ENCODE measurements at regions not wholly inside any gene's neighbourhood (a gene's known extent, or its start where the extent isn't known, plus 50 kb on each side); places are given as distances from the start of the nearest gene placed in this dataset.

GRCh38 chr14:51185180-51185579, 54.9 kb upstream of the TMX1 start:
- Histone ChIP-seq H3K9ac (ENCODE audit: low read length) (no peak overlapping the region), H3K4me3 (ENCODE audit: low read depth, low read length) (no peak overlapping the region), H3K23ac (ENCODE audit: low read length) (no peak overlapping the region), H2AK5ac (ENCODE audit: low read length) (no peak overlapping the region), H3K4ac (ENCODE audit: low read depth, low read length) (no peak overlapping the region), H2BK120ac (ENCODE audit: insufficient read depth, low read length, poor library complexity) (no peak overlapping the region), H4K8ac (ENCODE audit: low read depth, low read length) (no peak overlapping the region), H3K4me2 (ENCODE audit: low read length) (no peak overlapping the region), H3K14ac (ENCODE audit: low read length) (no peak overlapping the region), H3K36me3 (ENCODE audit: control insufficient read depth in 1 of 2, insufficient read depth in 2 of 2, low read length in 2 of 2) (no peaks in the 10 kb centered on the region), H3K9me3 (ENCODE audit: insufficient read depth, low read depth, low read length) (no peaks in the 10 kb centered on the region), H2AFZ (ENCODE audit: insufficient read depth, low read length, poor library complexity) (no peak overlapping the region), H3K18ac (ENCODE audit: low read length) (no peak overlapping the region), H3K4me1 (ENCODE audit: control insufficient read depth in 1 of 2, insufficient read depth in 2 of 2, low read length in 2 of 2) (no peaks in the 10 kb centered on the region), H2BK5ac (ENCODE audit: low read depth, low read length, poor library complexity) (no peak overlapping the region), H3K79me1 (ENCODE audit: low read length) (no peaks in the 10 kb centered on the region), H2BK12ac (ENCODE audit: low read length) (no peak overlapping the region), H3K79me2 (ENCODE audit: control insufficient read depth, insufficient read depth, low read length, poor library complexity) (no peaks in the 10 kb centered on the region), H4K91ac (ENCODE audit: low read depth, low read length) (no peak overlapping the region), H4K12ac (ENCODE audit: low read depth, low read length) (no peak overlapping the region), H3K27me3 (ENCODE audit: insufficient read depth, low read length) (no peaks in the 10 kb centered on the region), H3K27ac (ENCODE audit: low read depth, low read length) (no peak overlapping the region)
- no peak for DNase-seq
- no CpG with 5 or more reads among the region's 3 CpGs for WGBS (ENCODE audit: extremely low coverage, insufficient coverage, insufficient read length)

GRCh38 chr14:51185754-51186153, 54.3 kb upstream of the TMX1 start:
- peak in 1 of 2 donors; percentile 5 for DNase-seq
- no peak overlapping the region for H3K27ac ChIP-seq (ENCODE audit: low read depth, low read length)
- no peaks in the 10 kb centered on the region for H3K79me1 ChIP-seq (ENCODE audit: low read length)
- H2BK12ac ChIP-seq (ENCODE audit: low read length) = no peak overlapping the region
- H2BK120ac ChIP-seq (ENCODE audit: insufficient read depth, low read length, poor library complexity) = no peak overlapping the region
- H4K8ac ChIP-seq (ENCODE audit: low read depth, low read length) = no peak overlapping the region
- no peak overlapping the region for H4K91ac ChIP-seq (ENCODE audit: low read depth, low read length)
- H3K14ac ChIP-seq (ENCODE audit: low read length) = no peak overlapping the region
- H3K18ac ChIP-seq (ENCODE audit: low read length) = no peak overlapping the region
- H2BK5ac ChIP-seq (ENCODE audit: low read depth, low read length, poor library complexity) = no peak overlapping the region
- no peak overlapping the region for H2AFZ ChIP-seq (ENCODE audit: insufficient read depth, low read length, poor library complexity)
- no peak overlapping the region for H3K9ac ChIP-seq (ENCODE audit: low read length)
- no peak overlapping the region for H2AK5ac ChIP-seq (ENCODE audit: low read length)
- H3K4me1 ChIP-seq (ENCODE audit: control insufficient read depth in 1 of 2, insufficient read depth in 2 of 2, low read length in 2 of 2) = no peaks in the 10 kb centered on the region
- no peaks in the 10 kb centered on the region for H3K36me3 ChIP-seq (ENCODE audit: control insufficient read depth in 1 of 2, insufficient read depth in 2 of 2, low read length in 2 of 2)
- H3K23ac ChIP-seq (ENCODE audit: low read length) = no peak overlapping the region
- no peak overlapping the region for H3K4me3 ChIP-seq (ENCODE audit: low read depth, low read length)
- H3K4ac ChIP-seq (ENCODE audit: low read depth, low read length) = no peak overlapping the region
- H3K4me2 ChIP-seq (ENCODE audit: low read length) = no peak overlapping the region
- H3K79me2 ChIP-seq (ENCODE audit: control insufficient read depth, insufficient read depth, low read length, poor library complexity) = no peaks in the 10 kb centered on the region
- no peaks in the 10 kb centered on the region for H3K27me3 ChIP-seq (ENCODE audit: insufficient read depth, low read length)
- no peak overlapping the region for H4K12ac ChIP-seq (ENCODE audit: low read depth, low read length)
- no CpG with 5 or more reads among the region's 1 CpG for WGBS (ENCODE audit: extremely low coverage, insufficient coverage, insufficient read length)
- H3K9me3 ChIP-seq (ENCODE audit: insufficient read depth, low read depth, low read length) = no peaks in the 10 kb centered on the region

DNA sequence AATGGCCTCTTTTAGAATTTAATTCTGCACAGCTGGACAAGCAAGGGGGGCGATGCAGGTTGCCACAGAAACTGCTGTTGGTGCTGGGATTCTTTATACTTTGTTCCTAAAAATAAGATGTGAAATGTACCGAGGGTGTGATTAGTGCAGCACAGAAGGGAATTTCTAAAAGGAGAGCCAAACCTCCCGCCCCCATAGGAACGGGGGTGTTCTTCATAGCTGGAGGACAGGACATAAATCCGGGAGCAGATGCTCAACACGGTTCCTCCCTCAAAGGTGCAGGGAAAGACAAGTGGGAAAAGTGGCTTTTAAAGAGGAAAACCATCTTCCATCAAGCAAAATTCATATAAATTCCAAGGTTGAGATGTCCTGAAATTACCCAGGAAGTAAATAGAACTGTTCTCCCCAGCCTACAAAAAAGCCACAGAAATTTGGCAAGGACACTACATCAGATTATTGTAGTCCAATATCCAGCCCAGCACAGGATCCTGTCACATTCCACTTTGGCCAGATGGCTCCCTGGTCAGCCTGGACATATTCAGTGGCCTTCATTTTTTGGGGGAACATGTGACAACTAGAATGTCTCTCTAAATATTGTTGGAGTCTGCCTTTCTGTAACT, 51.4 kb upstream of the TMX1 start:
- Histone ChIP-seq H2AK5ac (ENCODE audit: low read length) (no peak overlapping the region), H3K14ac (ENCODE audit: low read length) (no peak overlapping the region), H3K4me2 (ENCODE audit: low read length) (no peak overlapping the region), H3K4ac (ENCODE audit: low read depth, low read length) (no peak overlapping the region), H4K8ac (ENCODE audit: low read depth, low read length) (no peak overlapping the region), H3K9ac (ENCODE audit: low read length) (no peak overlapping the region), H3K18ac (ENCODE audit: low read length) (no peak overlapping the region), H3K23ac (ENCODE audit: low read length) (no peak overlapping the region), H3K79me1 (ENCODE audit: low read length) (no peaks in the 10 kb centered on the region), H3K4me3 (ENCODE audit: low read depth, low read length) (no peak overlapping the region), H4K91ac (ENCODE audit: low read depth, low read length) (no peak overlapping the region), H3K36me3 (ENCODE audit: control insufficient read depth in 1 of 2, insufficient read depth in 2 of 2, low read length in 2 of 2) (no peaks in the 10 kb centered on the region), H3K9me3 (ENCODE audit: insufficient read depth, low read depth, low read length) (no peaks in the 10 kb centered on the region), H3K27ac (ENCODE audit: low read depth, low read length) (no peak overlapping the region), H4K12ac (ENCODE audit: low read depth, low read length) (no peak overlapping the region), H2BK5ac (ENCODE audit: low read depth, low read length, poor library complexity) (no peak overlapping the region), H2AFZ (ENCODE audit: insufficient read depth, low read length, poor library complexity) (no peak overlapping the region), H2BK12ac (ENCODE audit: low read length) (no peak overlapping the region), H2BK120ac (ENCODE audit: insufficient read depth, low read length, poor library complexity) (no peak overlapping the region), H3K4me1 (ENCODE audit: control insufficient read depth in 1 of 2, insufficient read depth in 2 of 2, low read length in 2 of 2) (no peaks in the 10 kb centered on the region), H3K79me2 (ENCODE audit: control insufficient read depth, insufficient read depth, low read length, poor library complexity) (no peaks in the 10 kb centered on the region), H3K27me3 (ENCODE audit: insufficient read depth, low read length) (no peaks in the 10 kb centered on the region)
- no CpG with 5 or more reads among the region's 6 CpGs for WGBS (ENCODE audit: extremely low coverage, insufficient coverage, insufficient read length)
- DNase-seq = no peak

- no peak overlapping the region for H4K12ac ChIP-seq (ENCODE audit: low read depth, low read length)
- no peak overlapping the region for H2BK12ac ChIP-seq (ENCODE audit: low read length)
- H3K4ac ChIP-seq (ENCODE audit: low read depth, low read length) = no peak overlapping the region
- H3K4me2 ChIP-seq (ENCODE audit: low read length) = no peak overlapping the region
- no peaks in the 10 kb centered on the region for H3K27me3 ChIP-seq (ENCODE audit: insufficient read depth, low read length)
- no peak overlapping the region for H2AK5ac ChIP-seq (ENCODE audit: low read length)
- no peak overlapping the region for H2BK120ac ChIP-seq (ENCODE audit: insufficient read depth, low read length, poor library complexity)
- H3K23ac ChIP-seq (ENCODE audit: low read length) = no peak overlapping the region
- no peaks in the 10 kb centered on the region for H3K4me1 ChIP-seq (ENCODE audit: control insufficient read depth in 1 of 2, insufficient read depth in 2 of 2, low read length in 2 of 2)
- no peak overlapping the region for H3K27ac ChIP-seq (ENCODE audit: low read depth, low read length)
- H3K79me1 ChIP-seq (ENCODE audit: low read length) = no peaks in the 10 kb centered on the region
- H3K14ac ChIP-seq (ENCODE audit: low read length) = no peak overlapping the region
- no CpG with 5 or more reads among the region's 4 CpGs for WGBS (ENCODE audit: extremely low coverage, insufficient coverage, insufficient read length)
- H3K36me3 ChIP-seq (ENCODE audit: control insufficient read depth in 1 of 2, insufficient read depth in 2 of 2, low read length in 2 of 2) = no peaks in the 10 kb centered on the region
- H2AFZ ChIP-seq (ENCODE audit: insufficient read depth, low read length, poor library complexity) = no peak overlapping the region
- no peaks in the 10 kb centered on the region for H3K9me3 ChIP-seq (ENCODE audit: insufficient read depth, low read depth, low read length)
- no peak overlapping the region for H3K4me3 ChIP-seq (ENCODE audit: low read depth, low read length)
- H3K18ac ChIP-seq (ENCODE audit: low read length) = no peak overlapping the region
- no peaks in the 10 kb centered on the region for H3K79me2 ChIP-seq (ENCODE audit: control insufficient read depth, insufficient read depth, low read length, poor library complexity)
- DNase-seq = no peak
- no peak overlapping the region for H2BK5ac ChIP-seq (ENCODE audit: low read depth, low read length, poor library complexity)
- no peak overlapping the region for H4K8ac ChIP-seq (ENCODE audit: low read depth, low read length)
- no peak overlapping the region for H4K91ac ChIP-seq (ENCODE audit: low read depth, low read length)
- H3K9ac ChIP-seq (ENCODE audit: low read length) = no peak overlapping the region
Observed at GRCh38 chr14:51189600-51190376, 50.3 kb upstream of the TMX1 start.
